GM03348 (cell line): ENCODE measurements at regions not wholly inside any gene's neighbourhood (a gene's known extent, or its start where the extent isn't known, plus 50 kb on each side); places are given as distances from the start of the nearest gene placed in this dataset.
"Not testable (repeated sequence)": the region's sequence is repeated elsewhere in the genome, so short reads cannot be mapped to it uniquely, and the experiment has no call there.

Experiments used
- DNase-seq: peaks from one replicate; pipeline ENCODE4 v3.0.0; 2012; ENCODE audit warnings: low spot score

DNA sequence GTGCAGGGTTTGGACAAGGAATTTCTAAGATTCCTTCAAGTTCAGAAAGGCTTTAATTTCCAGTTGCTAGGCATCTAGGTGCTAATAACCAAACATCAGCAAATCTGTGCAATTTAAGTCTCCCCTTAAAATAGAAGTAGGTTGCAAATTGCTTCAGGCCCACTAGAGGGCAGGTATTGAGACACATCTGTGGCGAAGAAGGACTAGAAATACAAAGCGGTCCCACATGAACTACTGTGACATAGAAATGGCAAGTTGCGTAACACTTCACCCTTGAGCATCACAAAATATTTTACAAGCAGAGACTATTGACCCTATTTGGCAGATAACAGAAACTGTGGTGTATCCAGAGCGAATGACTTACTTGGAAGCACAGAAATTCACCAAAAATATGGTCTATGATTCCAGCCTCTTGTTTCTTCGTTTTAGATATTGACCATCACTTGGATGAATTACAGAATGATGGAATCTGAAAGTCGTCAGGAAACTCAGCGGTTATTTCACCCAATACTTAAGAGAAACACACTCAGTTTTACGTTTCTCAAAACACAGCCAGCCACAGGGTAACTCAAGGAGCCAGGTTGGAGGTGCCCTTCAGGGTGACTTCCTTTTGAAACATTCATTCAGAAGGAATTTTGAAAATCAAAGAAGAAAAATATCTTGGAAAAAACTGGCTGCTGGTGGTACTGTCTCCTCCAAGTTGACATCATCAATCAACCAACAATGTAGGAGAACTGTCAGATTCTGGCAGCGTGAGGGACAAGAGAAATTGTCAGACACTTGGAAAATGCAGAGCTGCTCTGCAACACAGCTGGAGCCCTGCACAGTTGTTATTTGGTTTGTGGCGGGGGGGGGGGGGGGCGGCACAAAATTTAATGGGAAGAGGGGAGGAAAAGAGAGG, 256.3 kb upstream of the MINDY3 start:
- peak; percentile 20 for DNase-seq

DNA sequence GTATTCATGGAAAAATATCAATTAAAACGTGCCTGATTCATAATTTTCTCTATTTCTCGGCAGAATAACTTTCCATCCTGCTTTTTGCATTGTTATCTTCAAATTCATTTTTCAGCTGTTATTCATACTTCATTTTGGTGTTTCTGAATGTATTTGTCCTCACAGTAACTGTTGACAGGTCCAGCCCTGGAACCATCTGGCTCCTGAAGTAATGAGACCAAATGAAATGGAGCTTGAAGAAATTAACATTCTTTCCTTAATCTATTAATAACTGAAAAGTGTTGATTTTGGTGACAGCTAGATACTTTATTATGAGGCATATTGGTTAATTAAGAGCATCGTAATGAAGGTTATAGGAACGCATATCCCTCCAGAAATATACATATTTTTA, 257.0 kb upstream of the MINDY3 start:
- no peak for DNase-seq

DNA sequence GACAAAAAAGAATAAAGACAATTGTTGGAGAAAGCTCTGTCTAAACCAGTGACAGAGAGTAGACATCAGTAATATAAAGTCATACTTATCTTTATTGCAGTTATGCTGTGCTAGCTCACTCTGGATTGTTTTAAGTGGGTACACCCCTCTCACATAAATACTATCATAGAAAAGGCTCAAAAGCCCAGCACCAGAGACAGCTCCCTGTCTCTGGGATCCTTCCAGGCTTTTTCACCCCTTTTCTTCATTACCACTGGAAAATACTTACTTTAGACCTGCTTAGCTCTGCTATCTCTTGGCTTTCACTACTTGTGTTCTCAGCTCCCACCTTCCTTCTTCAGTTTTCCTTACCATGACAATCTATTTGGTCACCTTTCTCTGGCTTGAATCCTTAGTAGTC, 259.1 kb upstream of the MINDY3 start:
- DNase-seq: no peak

DNA sequence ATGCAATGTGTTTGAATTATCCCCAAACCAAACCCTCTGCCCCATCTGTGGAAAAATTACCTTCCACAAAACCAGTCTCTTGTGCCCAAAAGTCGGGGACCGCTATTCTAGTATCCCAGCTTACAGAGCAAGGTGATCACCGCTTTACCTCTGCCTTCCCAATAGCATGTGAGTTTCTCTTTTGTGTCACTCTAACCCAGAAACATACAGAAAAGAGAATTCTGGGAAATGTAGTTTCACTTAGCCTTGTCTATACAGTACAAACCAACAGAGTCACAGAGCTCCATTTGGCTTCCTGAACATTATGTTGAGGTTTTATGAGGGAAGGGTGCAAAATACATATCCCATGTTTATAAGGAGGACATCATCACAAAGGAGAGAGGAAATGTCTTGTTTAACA, 260.3 kb upstream of the MINDY3 start:
- DNase-seq: no peak

DNA sequence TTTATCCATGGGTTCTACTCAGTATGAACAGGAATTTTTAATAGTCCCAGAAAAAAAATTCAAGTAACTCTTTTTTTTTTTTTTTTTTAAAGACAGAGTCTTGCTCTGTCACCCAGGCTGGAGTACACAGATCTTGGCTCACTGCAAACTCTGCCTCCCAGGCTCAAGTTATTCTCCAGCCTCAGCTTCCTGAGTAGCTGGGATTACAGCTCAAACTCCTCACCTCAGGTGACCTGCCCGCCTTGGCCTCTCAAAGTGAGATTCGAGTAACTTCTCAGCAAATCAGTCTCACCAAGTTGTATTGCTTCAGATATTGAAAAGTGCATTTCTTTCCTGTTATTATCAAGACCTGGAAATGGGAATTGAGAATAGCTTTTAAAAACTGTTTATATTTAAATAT, 281.2 kb upstream of the MINDY3 start:
- no peak for DNase-seq

DNA sequence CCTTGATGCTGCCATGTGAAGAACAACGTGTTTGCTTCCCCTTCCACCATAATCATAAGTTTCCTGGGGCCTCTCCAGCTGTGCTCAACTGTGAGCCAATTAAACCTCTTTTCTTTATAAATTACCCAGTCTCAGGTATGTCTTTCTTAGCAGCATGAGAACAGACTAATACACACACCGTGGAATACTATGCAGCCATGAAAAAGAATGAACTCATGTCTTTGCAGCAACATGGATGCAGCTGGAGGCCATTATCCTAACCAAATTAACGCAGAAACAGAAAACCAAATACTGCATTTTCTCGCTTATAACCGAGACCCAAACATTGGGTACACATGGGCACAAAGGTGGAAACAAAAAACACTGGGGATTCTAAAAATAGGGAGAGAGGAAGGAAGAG, 286.7 kb upstream of the MINDY3 start:
- no peak for DNase-seq

DNA sequence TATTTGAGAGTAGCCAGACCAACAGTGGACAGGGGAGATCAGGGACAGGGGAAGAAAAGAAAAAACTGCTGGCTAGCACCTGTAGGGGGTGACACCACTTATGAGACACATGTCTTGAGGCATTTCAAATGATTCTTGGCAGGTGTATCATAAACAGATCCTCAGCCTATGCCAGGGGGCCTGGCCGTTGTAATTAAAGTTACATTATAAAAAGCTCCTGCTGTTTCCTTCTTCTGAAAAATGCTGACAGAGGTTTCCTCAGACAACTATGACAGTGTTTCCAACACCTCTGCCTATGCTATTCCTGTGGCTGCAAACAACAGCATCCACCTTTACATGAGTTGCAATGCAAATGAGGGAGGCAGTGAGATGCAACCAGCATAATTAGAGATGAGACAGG, 281.0 kb upstream of the PTER start:
- DNase-seq: no peak

DNA sequence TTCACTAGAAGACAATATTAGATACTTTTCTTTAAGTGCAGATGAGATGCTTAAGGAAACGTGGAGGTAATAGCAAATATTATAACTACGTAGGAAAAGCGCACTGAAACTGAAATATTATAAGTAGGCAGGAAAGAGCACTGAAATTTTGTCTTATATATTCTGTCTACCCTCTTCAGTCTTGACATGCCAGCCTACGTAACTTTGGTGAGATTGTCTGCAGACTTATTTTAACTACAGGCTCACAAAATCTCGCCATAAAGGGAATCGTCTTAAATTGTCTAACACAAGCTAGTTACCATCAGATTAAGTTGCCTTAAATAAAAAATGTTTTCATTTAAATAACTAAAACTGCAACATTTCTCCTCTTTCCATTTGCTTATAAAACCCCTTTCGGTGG, 280.1 kb upstream of the PTER start:
- DNase-seq: no peak

DNA sequence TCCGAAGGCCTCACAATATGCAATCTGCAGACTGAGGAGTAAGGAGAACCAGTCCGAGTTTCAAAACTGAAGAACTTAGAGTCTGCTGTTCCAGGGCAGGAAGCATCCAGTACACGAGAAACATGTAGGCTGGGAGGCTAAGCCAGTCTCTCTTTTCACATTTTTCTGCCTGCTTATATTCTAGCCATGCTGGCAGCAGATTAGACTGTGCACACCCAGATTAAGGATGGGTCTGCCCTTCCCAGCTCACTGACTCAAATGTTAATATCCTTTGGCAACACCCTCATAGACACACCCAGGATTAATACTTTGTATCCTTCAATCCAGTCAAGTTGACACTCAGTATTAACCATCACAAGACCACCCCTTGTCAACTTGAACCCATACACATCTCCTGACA, 271.7 kb upstream of the PTER start:
- DNase-seq: not testable (repeated sequence)

DNA sequence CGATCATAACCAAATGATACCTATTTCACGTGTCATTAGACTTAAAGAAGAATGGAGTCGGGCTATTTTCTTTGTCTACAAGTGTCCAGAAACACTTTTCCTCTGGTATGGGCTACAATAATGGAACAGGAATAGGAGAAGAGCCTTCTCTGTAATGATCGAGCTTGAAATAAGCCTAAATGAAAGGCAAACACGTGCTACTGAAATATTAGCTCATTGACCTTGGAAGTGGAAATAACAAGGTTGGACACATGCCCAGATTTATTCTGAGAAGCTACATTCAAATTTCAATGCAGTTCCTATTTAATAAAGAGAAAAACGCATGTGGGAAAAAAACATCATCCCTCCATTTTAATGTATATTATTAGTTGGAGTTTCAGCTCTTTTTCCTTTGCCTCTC, 254.7 kb upstream of the PTER start:
- no peak for DNase-seq

DNA sequence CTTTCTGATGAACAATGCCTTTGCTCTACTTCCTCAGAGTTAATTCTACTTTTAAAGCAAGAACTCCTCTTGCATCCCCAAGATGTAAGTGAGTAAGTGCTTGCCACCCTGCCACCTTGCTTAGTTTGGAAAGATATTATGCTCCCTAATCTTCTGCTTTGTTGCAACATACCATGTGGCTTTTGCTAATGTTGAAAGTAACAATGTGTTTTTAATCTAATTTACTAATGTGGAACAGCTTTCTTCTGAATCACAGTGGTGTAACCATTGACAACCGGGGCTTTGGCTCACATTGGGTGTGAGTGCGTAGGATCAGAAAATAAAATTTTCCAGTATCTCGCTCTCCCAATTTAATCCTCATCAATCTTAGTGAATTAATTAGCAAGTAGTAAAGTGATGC, 254.1 kb upstream of the PTER start:
- peak; percentile 35 for DNase-seq

DNA sequence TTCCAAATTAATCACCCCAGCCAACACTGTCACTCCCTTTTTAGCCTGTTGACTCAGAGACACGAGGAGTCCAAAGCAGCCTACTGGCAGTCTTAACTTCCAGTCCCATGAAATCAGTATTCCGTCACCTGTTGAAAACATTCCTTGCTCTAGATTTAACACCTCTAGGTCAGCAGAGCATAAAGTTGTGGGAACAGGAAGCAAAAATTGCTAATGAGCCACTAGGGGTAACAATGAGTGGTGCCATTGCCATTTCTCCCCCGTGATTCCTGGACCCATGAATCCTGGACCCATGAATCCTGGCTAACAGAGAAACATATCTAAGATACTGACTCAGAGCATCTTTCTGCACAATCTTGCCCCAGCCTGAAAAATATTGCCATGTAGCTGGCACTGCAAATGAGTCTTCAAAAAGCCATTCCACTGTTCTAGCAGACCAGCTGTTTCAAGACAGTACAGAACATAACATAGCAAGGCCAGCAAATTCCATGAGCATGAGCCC, 252.7 kb upstream of the PTER start:
- peak; percentile 10 for DNase-seq

DNA sequence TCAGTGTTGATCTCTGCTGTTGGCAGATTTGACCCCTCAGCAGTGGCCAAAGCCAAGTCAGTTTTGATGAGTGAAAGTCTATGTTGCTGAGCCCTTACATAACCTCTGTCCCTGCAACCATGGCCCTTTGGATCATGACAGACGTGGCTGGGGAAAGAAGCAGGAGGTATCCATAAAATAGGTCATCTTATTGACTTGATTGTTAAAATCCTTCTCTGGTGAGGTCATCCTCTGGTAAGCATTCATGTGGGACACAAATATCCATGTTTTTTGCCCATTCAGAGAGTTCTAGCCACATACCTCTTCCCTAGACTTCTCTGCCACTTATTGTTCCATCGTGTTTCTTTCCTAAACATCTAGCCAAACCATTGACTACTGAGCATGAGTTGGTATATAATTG, 251.9 kb upstream of the PTER start:
- no peak for DNase-seq

DNA sequence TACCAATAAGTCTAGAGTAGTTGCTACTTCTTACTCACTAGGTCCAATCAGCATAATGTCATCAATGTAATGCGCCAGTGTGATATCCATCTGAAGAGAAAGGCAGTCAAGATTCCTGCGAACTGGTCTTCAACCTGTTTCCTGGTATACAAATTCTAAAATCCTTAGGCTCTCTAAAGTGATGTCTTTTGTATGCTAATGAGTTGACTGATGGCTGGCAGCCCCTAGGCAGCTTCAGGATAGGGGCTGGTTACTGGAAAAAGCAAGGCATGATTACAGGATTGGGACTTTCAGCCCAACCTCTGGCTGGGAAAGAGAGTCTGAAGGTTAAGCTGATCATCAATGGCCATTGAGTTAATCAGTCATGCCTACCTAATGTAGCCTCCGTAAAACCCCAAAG, 250.2 kb upstream of the PTER start:
- DNase-seq: no peak

DNA sequence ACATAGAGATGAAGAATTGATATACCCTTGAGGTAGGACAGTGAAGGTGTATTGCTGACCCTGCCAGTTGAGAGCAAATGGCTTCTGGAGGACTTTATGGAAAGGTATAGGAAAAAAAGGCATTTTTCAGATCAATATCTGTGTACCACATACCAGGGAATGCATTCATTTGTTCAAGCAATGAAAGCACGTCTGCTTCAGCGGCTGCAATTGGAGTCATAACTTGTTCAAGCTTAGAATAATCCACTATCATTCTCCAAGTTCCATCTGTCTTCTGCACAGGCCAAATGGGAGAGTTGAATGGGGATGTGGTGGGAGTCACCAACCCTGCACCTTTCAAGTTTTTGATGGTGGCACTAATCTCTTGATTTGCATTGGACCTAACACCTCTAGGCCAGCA, 249.6 kb upstream of the PTER start:
- no peak for DNase-seq

DNA sequence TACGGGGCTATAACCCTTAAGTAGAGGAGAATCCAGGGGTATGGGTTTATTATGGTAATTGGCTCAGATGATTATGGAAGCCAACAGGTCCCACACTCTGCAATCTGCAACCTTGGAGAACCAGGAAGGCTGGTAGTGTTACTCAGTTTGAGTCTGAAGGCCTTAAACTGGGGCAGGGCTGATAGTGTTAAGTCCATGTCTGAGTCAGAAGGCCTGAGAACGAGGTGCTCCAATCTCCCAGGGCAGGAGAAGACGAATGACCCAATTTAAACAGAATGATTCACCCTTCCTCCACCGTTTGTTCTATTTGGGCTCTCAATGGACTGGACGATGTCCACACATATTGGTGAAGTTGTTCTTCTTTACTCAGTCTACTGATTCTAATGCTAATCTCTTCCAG, 244.5 kb upstream of the PTER start:
- no peak for DNase-seq

DNA sequence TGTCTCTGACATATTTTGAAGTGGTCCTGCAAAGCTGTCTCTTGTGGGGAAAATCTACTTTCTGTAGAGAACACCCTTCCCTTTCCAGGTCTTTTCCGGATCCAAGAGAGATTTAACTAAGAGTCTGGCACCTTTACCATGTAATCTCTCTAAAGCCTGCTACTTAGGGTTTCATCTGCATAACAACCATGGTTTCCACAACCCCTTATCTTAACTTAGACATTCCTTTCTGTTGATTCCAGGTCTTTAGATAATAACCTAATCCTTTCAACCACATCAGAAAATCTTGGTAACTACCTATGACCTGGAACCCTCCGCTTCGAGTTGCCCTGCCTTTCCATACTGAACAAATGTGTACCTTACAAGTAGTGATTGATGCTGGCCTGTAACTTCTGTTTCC, 243.6 kb upstream of the PTER start:
- no peak for DNase-seq

DNA sequence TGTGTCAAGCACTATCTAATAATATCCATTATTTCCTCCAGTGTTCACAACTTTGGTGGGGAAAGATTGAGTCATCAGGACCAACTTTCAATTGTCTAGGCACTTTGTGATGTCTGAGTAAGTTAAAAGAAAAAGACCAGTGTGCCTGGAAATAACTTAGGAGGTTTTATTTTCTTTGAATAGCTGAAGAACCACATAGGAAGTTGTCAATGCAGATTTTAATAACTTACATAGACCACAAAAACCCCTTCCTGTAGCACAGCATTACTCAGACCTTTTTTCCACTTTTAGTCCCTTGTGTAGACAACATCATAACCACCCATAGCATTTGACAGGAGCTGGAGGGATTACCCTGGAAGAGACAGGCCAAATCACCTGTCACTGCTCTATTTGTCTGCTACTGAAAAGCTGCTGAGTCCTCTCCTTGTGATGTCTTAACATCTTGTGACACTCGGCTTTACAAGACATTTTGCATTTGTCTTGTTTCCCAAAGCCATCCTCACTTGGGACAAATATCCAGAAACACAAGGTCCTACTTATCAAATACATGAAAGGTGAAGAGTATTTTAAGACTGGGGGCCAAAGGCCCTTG, 241.5 kb upstream of the PTER start:
- no peak for DNase-seq

DNA sequence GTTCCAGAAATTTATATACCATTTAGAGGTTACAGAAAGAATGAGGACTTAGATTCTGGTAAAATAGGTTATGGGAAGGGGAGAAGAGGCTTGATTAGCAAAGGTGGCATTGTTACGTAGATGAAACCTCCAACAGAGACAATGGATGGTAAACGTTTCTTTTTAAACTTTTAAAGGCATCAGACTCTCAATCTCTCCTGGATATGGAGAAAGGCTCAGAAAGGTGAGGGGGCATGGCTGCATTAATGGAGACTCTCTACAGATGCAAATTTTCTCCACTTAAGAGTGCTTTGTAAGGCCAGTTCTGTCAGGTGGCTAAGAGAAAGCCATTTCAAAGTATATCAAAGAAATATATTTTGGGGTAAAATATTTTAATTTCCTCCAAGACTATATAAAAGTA, 240.9 kb upstream of the PTER start:
- DNase-seq: no peak

DNA sequence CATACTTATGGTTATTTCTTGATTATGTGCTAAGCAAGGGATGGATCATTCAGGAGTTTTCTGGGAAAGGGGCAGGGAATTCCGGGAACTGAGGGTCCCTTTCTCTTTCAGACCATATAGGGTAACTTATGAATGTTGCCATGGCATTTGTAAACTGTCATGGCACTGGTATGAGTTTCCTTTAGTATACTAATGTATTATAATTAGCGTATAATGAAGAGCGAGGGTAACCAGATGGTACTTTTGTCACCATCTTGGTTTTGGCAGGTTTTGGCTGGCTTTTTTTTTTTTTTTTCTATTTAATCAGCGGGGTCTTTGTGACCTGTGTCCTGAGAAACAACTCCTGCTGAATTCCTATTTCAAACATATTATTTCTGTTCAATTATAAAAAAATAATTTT, 237.6 kb upstream of the PTER start:
- DNase-seq: no peak

DNA sequence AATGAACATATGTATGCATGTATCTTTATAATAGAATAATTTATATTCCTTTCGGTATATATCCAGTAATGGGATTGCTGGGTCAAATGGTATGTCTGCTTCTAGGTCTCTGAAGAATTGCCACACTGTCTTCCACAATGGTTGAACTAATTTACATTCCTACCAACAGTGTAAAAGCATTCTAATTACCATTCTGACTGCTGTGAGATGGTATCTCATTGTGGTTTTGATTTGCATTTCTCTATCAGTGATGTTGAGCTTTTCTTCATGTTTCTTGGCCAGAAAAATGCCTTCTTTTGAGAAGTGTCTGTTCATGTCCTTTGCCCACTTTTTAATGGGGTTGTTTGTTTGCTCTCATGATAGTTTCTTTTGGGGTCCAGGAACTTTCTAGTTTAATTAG, 213.2 kb upstream of the PTER start:
- not testable (repeated sequence) for DNase-seq

DNA sequence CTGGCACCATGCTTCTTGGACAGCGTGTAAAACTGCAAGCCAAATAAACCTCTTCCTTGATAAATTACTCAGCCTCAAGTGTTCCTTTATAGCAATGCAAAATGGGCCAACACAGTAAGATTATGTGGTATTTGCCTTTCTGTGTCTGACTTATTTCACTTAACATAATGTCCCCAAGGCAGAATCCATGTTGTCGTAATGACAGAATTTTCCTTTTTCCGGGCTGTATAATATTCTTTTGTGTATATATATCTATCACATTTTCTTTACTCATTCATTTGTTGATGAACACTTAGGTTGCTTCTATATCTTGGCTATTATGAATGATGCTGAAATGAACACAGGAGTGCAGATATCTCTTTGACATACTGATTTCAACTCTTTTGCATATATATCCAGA, 209.1 kb upstream of the PTER start:
- no peak for DNase-seq

DNA sequence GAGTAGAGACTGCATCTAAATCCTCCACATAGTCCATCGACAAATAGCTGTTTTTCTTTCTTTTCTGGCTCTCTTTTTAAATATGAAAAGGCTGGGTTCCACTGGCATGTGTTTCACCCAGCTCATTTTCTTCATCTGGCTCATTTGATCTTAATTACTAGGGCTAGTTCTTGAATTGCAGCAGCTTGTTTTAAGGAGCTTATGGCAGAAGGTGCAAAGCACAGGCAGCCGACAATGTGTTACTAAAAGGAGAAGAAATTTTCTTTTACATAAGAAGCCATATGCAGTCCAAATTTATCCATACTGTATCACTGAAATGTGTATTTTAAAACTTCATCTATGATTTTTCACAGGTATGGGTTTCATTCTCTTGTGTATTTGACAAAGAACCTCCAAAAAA, 205.6 kb upstream of the PTER start:
- no peak for DNase-seq
